SK-N-MC (cell line): ENCODE measurements at regions not wholly inside any gene's neighbourhood (a gene's known extent, or its start where the extent isn't known, plus 50 kb on each side); places are given as distances from the start of the nearest gene placed in this dataset.

ENCODE experiments used
- EZH2 ChIP-seq: fragments of 200-600 bp; sonication (generic); IDR thresholded peaks from one replicate; pipeline ENCODE4 v1.6.1; 2017; ENCODE audit warnings: antibody characterized with exemption
- POLR2AphosphoS5 ChIP-seq: IDR thresholded peaks from 2 replicates; pipeline ENCODE4 v1.6.1; 2012; ENCODE audit warnings: mild to moderate bottlenecking, low read depth, low read length, borderline replicate concordance

DNA sequence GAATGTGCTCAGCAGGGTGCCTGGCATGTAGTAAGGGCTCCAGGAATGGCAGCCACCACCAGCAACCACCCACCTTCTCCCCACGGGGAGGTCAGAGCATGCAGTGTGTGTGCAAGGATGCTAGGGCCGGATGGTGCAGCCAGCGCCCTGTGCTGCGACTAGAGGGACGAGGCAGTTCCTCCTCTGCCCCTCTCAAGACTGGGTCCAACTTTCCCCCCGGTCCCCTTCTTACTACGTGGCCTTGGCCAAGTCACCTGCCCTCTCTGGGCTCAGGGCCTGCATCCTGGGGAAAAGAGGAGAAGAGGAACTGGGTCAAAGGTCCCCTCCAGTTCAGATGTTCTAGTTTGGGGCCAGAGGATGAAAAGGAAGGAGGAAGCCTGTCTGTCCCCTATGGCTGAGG is 71.6 kb upstream of the TARDBP start:
- no peak for TF ChIP-seq EZH2
- no peak for TF ChIP-seq POLR2AphosphoS5
